ENCODE measurements at regions not wholly inside any gene's neighbourhood (a gene's known extent, or its start where the extent isn't known, plus 50 kb on each side); places are given as distances from the start of the nearest gene placed in this dataset.
"Not testable (repeated sequence)": the region's sequence is repeated elsewhere in the genome, so short reads cannot be mapped to it uniquely, and the experiment has no call there.

GRCh38 chr7:149628361-149629149 lies 130.9 kb upstream of the ZNF746 start:
- DNase-seq: not testable (repeated sequence)

- no peak for DNase-seq
Measured at GRCh38 chr7:149627911-149628310, 130.3 kb upstream of the ZNF746 start.

- DNase-seq: no peak
Measured at GRCh38 chr7:149626972-149627371, 129.4 kb upstream of the ZNF746 start.

GRCh38 chr7:149625947-149626392 lies 128.4 kb upstream of the ZNF746 start:
- no peak for DNase-seq

GRCh38 chr7:149625340-149625946 lies 127.8 kb upstream of the ZNF746 start:
- DNase-seq: peak; percentile 51

- DNase-seq: peak; percentile 90
Measured at GRCh38 chr7:149624419-149625339, 127.1 kb upstream of the ZNF746 start.

- peak; percentile 45 for DNase-seq
Measured at GRCh38 chr7:149624006-149624405, 126.4 kb upstream of the ZNF746 start.

- not testable (repeated sequence) for DNase-seq
Measured at GRCh38 chr7:149623262-149623997, 125.8 kb upstream of the ZNF746 start.

- no peak for DNase-seq
Measured at GRCh38 chr7:149622444-149623210, 125.0 kb upstream of the ZNF746 start.

GRCh38 chr7:149621776-149622175 lies 124.2 kb upstream of the ZNF746 start:
- DNase-seq: no peak

- peak; percentile 75 for DNase-seq
Measured at GRCh38 chr7:149620961-149621360, 123.4 kb upstream of the ZNF746 start.

GRCh38 chr7:149616898-149617297 lies 119.3 kb upstream of the ZNF746 start:
- DNase-seq: no peak

GRCh38 chr7:149615690-149616270 lies 118.2 kb upstream of the ZNF746 start:
- no peak for DNase-seq

- DNase-seq: no peak
Measured at GRCh38 chr7:149610441-149611011, 112.9 kb upstream of the ZNF746 start.

GRCh38 chr7:149608168-149608567 lies 110.6 kb upstream of the ZNF746 start:
- no peak for DNase-seq

GRCh38 chr7:149607683-149608082 lies 110.1 kb upstream of the ZNF746 start:
- DNase-seq: no peak

- DNase-seq: no peak
Measured at GRCh38 chr7:149606826-149607225, 109.2 kb upstream of the ZNF746 start.

- no peak for DNase-seq
Measured at GRCh38 chr7:149605696-149606095, 108.1 kb upstream of the ZNF746 start.

GRCh38 chr7:149604521-149604920 lies 106.9 kb upstream of the ZNF746 start:
- DNase-seq: no peak

- peak; percentile 51 for DNase-seq
Measured at GRCh38 chr7:149600669-149601330, 103.2 kb upstream of the ZNF746 start.
